Germinal center (tissue), 1 donor: ENCODE measurements at regions not wholly inside any gene's neighbourhood (a gene's known extent, or its start where the extent isn't known, plus 50 kb on each side); places are given as distances from the start of the nearest gene placed in this dataset.

Experiments used
- DNase-seq: peaks from one replicate; pipeline ENCODE4 v3.0.0; 2012; ENCODE audit warnings: mixed read lengths, low spot score

DNA sequence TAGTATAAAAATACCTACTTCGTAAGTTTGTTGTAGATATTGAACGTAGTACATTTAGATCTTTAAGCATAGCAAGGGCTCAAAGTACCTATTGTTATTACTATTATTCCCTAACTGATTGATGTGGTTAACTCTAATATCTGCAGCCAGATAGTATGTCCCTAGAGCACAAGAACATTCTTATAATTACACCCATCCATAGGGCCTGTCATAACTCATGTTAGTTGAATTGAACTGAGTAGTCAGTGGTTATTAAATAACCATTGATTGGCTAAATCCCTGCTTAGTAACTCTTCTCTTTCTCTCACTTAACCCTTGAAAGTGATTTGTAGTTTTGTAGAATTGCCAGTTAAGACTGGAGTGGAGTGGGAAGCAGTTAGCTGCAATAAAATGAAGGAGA, 207.5 kb upstream of the HS3ST5 start:
- DNase-seq = no peak

DNA sequence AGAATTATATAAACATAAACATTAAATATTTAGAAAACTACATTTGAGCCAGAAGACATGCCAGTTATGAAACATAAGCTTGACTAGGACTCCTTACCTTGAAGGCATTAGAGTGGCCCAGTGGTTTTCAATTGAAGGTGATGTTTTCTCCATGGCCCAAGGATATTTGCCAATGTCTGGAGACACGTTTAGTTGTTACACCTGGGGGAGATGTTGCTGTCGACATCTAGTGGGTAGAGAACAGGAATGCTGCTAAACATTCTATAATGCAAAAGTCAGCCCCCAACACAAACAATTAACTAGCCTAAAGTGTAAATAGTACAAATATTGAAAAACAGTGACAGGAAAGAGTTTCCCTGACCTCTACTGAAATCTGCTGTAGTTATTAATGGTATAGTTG, 200.9 kb upstream of the HS3ST5 start:
- DNase-seq = no peak

DNA sequence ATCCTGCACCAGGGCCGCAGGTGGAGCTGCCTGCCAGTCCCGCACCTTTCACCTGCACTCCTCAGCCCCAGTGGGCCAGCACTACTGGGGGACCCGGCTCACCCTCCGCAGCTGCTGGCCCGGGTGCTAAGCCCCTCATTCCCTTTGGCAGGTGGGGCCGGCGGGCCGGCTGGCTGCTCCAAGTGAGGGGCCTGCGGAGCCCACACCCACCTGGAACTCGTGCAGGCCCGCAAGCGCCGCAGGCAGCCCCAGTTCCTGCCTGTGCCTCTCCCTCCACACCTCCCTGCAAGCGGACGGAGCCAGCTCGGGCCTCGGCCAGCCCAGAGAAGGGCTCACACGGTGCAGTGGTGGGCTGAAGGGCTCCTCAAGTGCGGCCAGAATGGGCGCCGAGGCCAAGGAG, 199.0 kb upstream of the HS3ST5 start:
- no peak for DNase-seq

DNA sequence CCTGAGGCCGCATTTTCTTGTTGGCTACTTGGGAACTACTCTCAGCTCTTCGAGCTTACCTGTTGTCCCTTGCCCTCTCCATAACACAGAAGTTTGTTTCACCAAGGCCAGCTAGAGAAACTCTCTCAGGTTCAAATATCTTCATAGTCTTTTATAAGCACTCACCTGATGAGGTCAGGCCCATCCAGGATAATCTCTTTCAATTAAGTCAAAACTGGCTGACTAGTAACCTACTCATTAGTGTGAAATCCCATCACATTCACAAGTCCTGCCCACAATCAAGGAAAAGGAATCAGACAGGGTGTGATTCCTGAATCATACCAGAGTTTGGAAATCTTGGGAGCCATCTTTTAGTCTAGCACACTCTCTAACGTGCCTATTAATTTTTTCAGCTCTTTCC, 195.2 kb upstream of the HS3ST5 start:
- DNase-seq = no peak

DNA sequence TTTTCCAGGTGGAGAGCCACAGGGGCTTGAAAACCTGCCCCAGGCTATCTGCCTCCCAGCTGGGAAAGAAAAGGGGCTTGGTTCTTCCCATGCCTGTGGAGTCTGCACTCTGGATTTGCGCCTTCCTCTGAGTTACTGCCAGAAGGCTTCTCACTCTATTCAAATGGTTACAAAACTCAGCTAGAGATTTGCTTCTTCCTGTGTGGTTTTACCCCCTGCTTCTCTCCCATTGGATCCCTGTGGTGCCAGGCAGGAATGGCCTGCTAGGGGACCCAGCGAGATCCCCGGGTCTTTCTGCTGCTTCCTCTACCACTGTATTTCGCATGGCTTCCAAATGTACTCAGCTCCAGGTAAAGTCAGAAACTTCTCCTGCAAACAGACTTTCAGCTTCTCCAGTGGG, 192.0 kb upstream of the HS3ST5 start:
- DNase-seq = no peak

DNA sequence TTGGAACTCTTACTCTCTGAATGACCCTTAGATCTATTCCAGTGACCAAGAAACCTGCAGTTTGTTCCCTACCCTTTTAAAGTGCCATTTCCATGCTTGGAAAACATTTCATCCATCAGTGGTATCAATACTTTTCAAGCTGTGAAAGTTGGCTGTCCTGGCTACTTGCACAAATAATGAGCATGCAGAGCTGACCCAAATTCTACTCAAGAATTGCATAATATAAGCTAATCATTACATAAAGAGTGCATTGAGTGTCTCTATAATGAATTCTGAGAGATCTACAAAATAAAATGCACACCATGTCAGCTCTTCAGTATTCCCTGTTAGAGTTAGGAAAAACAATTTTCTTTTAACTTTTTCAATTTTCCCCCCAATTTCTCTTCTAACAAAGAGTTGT, 181.3 kb upstream of the HS3ST5 start:
- no peak for DNase-seq

DNA sequence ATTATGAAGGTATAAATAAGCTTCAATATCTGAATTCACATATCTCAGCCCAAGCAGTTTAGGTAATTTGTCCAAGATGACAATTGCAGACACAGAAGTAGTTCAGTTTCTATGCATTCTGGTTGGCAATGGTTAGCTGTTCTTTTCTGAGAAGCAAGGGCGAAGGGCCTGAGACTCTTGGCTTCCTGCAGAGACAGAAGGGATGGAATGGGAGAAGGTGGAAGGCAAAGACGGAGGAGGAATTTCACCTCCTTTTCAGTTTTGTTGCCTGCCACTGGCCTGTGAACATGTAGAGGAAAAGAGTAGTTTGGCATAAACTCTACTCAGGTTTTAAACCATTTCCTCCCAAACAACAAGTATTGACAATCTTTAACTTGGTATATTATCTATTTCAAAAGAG, 180.7 kb upstream of the HS3ST5 start:
- no peak for DNase-seq

DNA sequence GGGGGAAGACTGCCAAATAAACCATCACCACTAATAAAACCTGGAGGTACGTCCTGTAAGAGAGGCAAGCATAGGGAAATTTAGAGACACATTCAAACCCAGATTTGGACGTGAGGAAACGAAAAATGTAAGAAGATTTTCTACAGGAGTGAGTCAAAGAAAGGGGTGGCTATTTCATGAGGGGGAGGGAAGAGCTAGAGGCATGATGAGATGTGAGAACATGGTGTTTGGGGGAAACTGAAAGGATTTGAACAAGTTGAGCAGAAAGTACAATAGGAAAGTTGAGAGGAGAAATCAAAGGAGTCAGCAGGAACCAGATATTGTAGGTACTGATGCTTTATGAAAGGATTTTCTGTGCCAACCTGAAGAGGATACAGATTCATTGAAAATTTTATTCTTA, 179.1 kb upstream of the HS3ST5 start:
- no peak for DNase-seq

DNA sequence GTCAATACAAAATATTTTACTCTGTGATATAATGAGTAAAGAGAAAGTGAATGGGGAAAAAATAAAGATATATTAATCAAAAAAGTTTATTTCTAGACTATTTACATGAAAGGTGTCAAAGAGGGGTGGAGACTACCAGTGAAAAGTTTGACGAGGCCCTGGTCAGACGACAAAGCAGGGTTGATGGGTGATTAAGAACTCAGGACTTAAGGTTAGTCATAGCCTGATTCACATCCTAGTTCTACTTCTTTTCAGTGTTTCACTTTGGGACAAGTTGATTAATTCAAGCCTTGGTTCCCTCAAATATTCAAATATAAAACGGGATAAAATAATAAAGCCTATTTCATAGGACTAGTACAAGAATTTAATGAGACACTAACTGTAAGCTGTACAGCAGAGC, 178.2 kb upstream of the HS3ST5 start:
- DNase-seq = no peak

DNA sequence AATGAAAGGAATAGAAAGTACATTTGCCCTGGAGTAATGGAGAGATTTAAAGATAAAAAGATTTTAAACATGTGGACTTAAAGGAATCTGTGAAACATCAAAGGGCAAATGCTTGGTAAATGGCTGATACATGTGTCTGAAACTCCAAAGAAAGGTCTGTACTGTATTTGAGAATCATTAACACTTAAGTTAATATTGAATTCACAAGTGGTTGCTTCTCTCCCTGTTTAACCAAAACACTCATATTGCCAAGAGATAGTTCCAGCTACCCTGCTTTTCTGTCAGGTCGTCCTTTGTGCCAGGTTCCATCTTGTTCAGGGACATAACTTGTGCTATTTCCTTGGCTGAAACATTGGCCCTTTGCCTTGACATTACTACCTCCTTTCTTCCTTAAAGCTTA, 171.3 kb upstream of the HS3ST5 start:
- no peak for DNase-seq

DNA sequence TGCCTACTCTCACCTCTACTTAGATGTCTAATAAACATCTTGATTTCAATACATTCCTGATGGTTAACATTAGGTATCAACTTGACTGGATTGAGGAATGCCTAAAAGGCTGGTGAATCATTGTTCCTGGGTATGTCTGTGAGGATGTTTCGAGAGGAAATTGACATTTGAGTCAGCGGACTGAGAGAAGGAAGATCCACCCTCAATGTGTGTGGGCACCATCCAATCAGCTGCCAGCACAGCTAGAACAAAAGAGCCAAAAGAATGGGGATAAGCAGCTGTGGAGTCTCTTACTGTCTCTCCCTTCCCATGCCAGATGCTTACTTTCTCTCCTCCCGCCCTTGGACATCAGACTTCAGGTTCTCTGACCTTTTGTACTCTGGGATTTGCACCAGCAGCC, 128.6 kb upstream of the HS3ST5 start:
- DNase-seq = no peak

DNA sequence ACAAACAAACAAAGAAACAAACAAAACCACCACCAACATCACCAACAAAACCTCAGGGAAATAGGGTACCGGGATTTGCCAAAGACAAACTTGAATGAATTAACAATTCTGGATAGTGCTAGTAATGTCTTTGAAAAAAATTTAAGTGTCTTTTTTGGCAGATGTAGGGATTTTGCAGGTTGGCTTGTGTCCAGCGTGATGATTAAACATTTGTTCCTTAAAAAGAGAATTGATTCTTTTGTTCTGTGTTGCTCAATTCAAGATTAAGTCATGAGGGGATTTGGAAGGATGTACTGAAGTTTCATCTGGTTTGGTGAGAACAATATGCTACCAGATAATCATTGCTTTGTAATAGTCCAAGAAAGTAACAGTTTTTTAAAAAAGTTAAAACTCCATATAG, 125.1 kb upstream of the HS3ST5 start:
- DNase-seq = no peak

DNA sequence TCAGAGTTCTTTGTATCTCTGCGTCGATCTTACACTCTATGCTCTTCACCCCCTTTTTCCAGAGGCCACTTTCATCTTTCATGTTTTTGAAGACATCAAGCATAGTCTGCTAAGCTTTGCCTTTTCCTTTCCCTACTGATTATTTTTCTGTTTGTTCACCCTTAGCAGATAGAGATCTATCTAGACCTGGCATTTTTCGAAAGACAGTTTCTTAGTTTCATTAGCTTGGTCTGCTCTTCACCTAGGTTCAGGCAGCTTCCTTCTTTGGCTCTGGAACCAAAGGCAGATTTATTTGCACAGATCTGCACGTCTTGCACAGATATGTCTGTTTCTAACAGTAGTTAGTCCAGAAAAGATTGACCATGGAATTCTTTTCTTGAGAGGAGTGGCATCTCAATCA, 122.7 kb upstream of the HS3ST5 start:
- DNase-seq = no peak

DNA sequence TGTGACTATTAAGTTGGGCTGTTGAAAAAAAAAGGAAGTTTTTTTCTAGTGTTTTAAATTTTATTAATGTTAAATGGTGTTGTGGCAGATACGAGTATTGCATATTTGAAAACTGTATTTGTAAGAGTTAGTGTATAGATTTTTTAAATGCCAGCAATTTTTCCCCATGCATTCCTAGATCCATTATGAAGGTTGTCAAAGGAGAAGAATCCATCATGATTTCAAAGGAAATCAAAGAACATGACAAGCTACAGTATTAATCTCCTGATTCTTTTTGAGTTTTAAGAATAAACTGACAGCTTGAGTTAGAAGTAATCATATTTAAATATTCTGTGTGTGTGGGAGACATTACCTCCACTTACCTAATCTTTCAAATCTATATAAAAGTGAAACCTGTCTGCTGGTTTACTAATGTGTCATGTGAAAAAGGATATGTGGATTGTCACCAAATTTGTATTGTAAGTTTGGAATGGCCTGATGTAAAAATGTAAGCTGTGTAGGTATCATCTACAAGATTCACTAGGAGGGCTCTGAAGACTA, 111.0 kb upstream of the HS3ST5 start:
- no peak for DNase-seq

DNA sequence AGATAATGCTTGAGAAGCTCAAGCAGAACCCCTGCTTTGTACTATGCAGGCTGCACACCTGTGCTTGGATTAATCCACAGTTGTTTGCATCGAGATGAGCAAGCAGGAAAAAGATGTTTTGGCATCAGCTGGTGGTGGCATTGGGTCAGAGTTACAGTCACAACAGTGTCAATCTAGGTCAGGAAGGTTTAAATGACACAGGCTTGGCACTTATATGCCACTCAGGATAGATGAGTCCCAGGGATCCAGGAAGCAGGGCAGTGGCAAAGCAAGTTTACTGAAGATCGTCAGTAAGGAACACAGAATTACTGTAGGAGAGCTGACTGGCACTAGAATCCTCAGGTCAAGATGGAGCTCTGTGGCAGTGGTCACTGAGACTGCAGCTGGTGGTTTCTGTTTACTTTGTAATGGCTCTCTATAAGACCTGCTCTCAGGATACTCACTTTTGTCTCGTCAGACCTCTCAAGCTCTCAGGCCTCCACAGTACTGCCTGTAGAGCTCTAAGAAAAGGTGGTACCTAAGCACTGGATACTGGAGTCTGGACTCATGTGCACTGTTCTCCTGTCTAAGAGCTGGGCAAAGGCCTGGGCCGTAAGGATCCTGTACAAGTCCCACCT, 110.1 kb upstream of the HS3ST5 start:
- DNase-seq = no peak

DNA sequence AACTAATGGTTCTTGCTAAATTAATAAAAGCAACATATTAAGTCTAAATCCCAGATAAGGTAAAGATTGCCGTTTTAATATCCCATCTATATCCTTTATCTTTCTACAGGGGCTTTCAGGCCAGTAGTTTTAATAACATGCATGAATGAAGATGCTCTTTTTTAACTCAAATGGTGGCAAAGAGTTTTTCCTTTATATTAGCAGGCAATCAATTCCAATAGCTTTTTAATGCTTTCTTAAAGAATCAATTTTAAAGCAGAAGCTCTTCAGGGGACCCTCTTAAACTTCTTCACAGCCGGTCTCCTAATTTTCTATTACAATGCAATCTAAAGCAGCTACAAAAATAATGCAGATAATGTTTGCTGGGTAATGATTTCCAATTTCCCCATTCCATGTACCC, 107.8 kb upstream of the HS3ST5 start:
- DNase-seq = no peak

DNA sequence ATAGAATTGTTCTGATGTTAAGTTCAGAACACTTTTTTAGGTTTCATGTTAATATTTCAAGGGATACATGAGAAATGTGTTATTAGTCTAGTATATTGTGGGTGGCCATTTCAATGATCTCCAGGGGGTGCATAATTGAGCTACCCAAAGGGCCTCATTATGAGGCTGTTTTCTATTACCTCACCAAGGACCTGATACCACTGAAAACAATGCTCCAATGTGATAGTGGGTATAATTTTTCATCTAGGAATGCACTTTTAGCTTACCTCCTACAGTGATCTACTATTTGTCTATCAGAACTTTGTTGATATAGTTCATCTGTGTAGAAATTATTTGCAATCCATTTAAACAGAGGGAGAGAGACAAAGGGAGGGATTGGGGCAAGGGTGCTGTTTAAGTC, 106.8 kb upstream of the HS3ST5 start:
- no peak for DNase-seq

DNA sequence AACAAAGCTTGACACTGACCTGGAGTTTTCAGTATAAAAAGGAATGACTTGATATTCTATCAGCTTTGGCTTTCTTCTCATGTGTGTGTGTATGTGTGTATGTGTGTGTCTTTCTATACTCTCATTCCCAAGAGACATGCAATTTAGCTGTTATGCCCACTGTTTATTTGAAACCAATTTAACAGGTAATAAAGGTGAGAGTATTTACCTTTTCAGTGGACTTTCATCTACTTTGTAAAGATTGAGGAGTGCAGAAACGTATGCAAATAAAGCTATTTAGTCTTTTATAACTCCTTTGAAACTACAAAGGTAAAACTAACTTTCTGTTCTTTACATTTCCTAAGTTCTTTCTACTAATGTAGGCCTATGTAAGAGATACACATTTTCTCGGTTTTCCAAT, 103.5 kb upstream of the HS3ST5 start:
- DNase-seq = no peak

DNA sequence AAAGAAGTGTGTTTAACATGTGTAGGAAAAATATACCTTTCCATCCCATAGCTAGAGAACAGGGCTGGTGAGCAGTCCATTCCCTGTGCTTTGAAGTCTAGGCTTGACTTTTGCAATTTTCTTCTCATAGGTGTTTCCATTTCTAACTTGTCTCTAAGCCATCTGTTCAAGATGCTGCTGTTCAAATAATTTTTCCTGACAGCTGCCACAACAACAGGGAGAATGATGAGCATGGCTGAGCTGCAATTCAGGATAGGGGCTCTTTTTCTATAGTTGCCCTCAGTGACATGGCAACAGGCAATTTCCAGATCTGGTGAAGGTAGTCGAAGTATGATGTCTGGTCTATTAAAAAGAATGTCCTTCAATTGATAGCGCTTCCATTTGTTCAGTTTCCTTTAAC, 103.0 kb upstream of the HS3ST5 start:
- DNase-seq = no peak

DNA sequence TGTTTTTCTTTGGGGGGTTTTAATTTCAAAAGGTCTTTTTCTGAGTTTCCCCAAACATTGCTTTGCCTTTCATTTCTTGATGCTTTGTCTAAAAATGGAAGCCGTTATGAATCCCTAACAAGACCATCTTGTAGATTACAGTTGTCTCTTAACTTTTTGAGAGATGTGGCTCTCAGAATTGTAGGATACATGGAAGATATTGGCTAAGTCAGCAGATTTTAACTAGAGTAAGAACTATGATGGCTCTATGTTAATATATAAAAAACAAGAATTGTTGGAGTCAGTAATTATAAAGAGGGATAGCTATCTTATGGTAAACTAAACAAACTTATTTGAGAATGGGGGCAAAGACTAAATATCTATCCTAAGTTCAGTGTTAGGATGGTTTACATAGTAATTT, 96.6 kb upstream of the HS3ST5 start:
- no peak for DNase-seq

DNA sequence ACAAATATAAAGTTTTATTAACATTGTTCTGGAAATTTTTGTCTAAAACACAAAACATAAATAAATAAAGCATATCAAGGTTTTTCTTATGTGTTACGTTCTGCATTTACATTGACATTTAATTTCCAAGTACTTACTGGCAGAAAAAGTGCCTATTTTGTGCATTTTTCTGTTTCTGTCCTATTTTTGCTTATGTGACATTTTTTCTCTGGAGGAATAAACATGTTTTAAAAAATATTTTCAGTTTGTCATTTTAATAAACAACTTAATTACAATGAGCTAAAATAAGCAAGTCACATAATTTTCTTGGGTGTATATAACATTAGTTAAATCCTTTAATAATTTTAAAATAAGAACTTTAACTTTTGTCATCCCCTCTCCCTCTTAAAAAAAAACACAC, 94.4 kb upstream of the HS3ST5 start:
- no peak for DNase-seq

DNA sequence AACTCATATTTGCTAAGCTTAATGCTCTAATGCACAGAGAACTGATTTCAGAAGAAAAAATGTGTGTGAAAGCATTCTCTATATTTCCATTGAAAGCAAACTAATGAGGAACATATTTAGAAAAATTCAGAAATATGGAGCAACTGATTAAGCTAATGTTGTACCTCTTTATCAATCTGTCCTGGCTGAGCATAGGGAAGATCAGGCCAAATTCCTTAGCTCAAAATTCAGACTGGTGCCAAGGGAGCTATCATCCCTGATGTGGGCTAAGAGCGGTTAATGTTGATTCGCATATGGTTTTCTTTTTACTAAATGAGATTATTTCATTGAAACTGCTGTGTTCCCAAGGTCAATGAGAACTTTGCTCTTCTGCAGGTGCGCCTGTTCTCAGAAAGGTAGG, 93.9 kb upstream of the HS3ST5 start:
- DNase-seq = no peak

DNA sequence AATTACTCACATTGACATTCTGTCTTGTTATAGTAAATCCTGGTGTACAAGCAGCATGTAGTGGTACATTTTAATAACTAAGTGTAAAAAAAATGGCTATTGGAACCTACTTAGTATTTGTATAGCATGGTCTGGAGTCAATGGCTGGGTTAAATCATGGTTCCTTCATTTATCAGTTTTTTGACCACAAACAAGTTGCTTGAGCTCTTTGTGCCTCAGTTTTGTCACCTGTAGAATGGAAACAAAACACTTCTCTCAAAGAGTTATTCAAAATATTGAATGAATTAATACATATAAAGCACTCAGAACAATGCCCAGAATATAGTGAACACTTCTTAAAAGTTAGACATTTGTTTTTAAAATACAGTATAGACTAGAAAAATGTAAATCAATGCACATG, 93.2 kb upstream of the HS3ST5 start:
- no peak for DNase-seq

DNA sequence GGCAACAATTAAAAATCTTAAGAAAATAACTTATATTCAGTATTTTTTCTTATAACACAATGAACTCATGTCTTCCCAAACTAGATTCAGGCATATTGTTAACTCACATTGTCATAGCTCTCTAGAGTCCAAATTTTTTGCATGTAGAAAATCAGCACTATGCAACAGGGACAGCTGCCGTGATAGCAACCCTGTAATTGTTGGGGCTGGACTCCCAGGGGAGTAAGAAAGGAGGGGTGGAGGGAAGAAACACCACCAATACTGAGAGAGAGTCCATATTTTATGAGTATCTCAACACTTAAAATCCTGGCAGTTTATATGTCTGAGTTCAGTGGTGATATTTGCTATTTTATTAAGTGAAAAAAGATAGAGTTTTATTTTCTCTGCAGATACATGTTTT, 89.6 kb upstream of the HS3ST5 start:
- DNase-seq = no peak

DNA sequence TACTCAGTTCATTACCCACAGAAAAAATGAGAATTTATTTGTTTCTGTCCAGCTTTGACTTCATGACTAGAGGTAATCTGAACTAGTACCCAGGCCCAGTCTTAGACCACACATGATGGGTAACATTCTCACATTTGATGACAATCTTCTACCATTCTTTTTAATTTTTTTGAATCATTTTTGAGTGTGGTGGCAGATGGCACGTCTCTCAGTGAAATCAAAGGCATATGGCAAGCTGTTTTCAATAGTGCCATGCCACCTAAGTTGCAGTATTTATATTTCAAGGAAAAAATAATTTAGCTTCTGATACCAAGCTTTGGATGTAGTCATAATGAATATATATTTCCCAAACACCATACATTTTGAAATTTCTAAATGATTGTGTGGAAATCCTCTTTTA, 88.8 kb upstream of the HS3ST5 start:
- DNase-seq = no peak
